ENCODE measurements at regions not wholly inside any gene's neighbourhood (a gene's known extent, or its start where the extent isn't known, plus 50 kb on each side); places are given as distances from the start of the nearest gene placed in this dataset.

DNA sequence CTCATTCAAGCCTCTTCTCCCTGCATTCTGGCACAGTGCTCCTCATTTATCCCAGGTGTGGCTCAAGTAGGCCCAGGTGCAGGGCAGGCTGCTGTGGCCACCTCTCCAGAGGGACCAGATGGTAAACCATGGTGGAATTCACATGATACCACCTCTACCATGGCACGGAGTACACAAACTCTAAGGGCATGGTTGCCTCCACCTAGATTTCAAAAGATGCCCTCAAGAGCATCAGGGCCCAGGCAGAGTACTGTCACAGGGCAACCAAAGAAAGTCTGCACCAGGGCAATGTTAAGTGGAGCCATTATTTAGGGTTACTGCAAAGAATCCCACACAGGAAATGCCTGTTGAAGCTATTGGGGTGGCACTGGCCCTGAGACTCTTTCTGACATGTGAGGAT, 647.1 kb upstream of the MIR17HG start:
- TF ChIP-seq, protein P1, sequence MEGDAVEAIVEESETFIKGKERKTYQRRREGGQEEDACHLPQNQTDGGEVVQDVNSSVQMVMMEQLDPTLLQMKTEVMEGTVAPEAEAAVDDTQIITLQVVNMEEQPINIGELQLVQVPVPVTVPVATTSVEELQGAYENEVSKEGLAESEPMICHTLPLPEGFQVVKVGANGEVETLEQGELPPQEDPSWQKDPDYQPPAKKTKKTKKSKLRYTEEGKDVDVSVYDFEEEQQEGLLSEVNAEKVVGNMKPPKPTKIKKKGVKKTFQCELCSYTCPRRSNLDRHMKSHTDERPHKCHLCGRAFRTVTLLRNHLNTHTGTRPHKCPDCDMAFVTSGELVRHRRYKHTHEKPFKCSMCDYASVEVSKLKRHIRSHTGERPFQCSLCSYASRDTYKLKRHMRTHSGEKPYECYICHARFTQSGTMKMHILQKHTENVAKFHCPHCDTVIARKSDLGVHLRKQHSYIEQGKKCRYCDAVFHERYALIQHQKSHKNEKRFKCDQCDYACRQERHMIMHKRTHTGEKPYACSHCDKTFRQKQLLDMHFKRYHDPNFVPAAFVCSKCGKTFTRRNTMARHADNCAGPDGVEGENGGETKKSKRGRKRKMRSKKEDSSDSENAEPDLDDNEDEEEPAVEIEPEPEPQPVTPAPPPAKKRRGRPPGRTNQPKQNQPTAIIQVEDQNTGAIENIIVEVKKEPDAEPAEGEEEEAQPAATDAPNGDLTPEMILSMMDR (IDR thresholded peaks at IDR 0.05): no peak
- WGBS, 2 donors: 81 to 89% methylated on average over 1 of the region's 1 CpG
- Histone ChIP-seq H3K36me3 (no peaks in the 10 kb centered on the region), H3K27ac (no peak overlapping the region), H3K9me3 (peaks cover 0 to 15% (median 0%) of the 10 kb centered on the region in 11 donors), H3K27me3 (no peaks in the 10 kb centered on the region), H3K4me3 (no peak overlapping the region), H3K4me1 (no peaks in the 10 kb centered on the region)
- no peak for ATAC-seq
- no peak for DNase-seq
- intact Hi-C loops (cut with DNase I): no loop called here

- WGBS, 2 donors: 73 to 83% methylated on average over 2 of the region's 2 CpGs
- intact Hi-C loops (cut with DNase I): no loop called here
- TF ChIP-seq, protein P1 (IDR thresholded peaks at IDR 0.05): no peak
These were observed 646.2 kb upstream of the MIR17HG start for GRCh38 chr13:90701264-90701663.

DNA sequence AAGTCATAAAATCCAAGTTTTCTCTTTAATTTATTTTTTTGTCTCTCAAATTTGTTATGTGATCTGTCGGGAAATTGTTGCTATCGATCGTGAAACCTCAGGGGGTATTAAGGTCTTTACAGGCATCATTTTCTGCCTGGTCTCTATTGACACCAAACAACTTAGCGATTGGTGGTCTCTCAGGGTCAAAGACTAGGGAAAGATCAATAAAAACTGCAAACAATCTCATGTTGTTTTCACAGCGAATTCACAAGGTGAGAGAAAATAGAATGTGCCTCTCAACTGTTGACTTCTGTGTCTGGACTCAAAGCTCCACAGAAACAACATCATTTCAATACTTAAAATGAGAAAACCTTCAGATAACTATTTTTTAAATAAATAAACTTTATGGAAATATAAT, 645.4 kb upstream of the MIR17HG start:
- Histone ChIP-seq H3K27me3 (no peaks in the 10 kb centered on the region), H3K4me3 (no peak overlapping the region), H3K4me1 (no peaks in the 10 kb centered on the region), H3K9me3 (peaks cover 0 to 15% (median 0%) of the 10 kb centered on the region in 11 donors), H3K36me3 (no peaks in the 10 kb centered on the region), H3K27ac (no peak overlapping the region)
- ATAC-seq: no peak
- intact Hi-C loops (cut with DNase I): no loop called here
- no peak for DNase-seq
- TF ChIP-seq, protein P1 (IDR thresholded peaks at IDR 0.05): no peak
- 77 to 91% methylated on average over 5 of the region's 5 CpGs for WGBS, 2 donors

More at GRCh38 chr13:90701264-90701663, 646.2 kb upstream of the MIR17HG start:
- no peaks in the 10 kb centered on the region for H3K4me1 ChIP-seq
- peaks cover 0 to 15% (median 0%) of the 10 kb centered on the region in 11 donors for H3K9me3 ChIP-seq
- DNase-seq: no peak
- no peak for ATAC-seq
- no peak overlapping the region for H3K27ac ChIP-seq
- no peaks in the 10 kb centered on the region for H3K36me3 ChIP-seq
- H3K4me3 ChIP-seq: no peak overlapping the region
- H3K27me3 ChIP-seq: no peaks in the 10 kb centered on the region

- Histone ChIP-seq H3K9me3 (peaks cover 0 to 15% (median 0%) of the 10 kb centered on the region in 11 donors), H3K27ac (no peak overlapping the region), H3K4me1 (no peaks in the 10 kb centered on the region), H3K4me3 (no peak overlapping the region), H3K27me3 (no peaks in the 10 kb centered on the region), H3K36me3 (no peaks in the 10 kb centered on the region)
- TF ChIP-seq, protein P1 (IDR thresholded peaks at IDR 0.05): no peak
- intact Hi-C loops (cut with DNase I): no loop called here
- 82 to 88% methylated on average over 4 of the region's 4 CpGs for WGBS, 2 donors
- ATAC-seq (no peak), DNase-seq (no peak)
These were observed 640.9 kb upstream of the MIR17HG start for GRCh38 chr13:90706631-90707030.

All from heart right ventricle (tissue), 16 donors.